ENCODE measurements at regions not wholly inside any gene's neighbourhood (a gene's known extent, or its start where the extent isn't known, plus 50 kb on each side); places are given as distances from the start of the nearest gene placed in this dataset.
"Not testable (repeated sequence)": the region's sequence is repeated elsewhere in the genome, so short reads cannot be mapped to it uniquely, and the experiment has no call there.

- no peak for DNase-seq (ENCODE audit: low read depth in 3 of 3, low spot score in 1 of 3)
Observed at GRCh38 chr9:26171691-26172090, 493.4 kb upstream of the TUSC1 start.

- no peak for DNase-seq (ENCODE audit: low read depth in 3 of 3, low spot score in 1 of 3)
Observed at GRCh38 chr9:26170190-26170589, 491.9 kb upstream of the TUSC1 start.

GRCh38 chr9:26169708-26170107 lies 491.5 kb upstream of the TUSC1 start:
- no peak for DNase-seq (ENCODE audit: low read depth in 3 of 3, low spot score in 1 of 3)

- no peak for DNase-seq (ENCODE audit: low read depth in 3 of 3, low spot score in 1 of 3)
Observed at GRCh38 chr9:26166537-26166936, 488.3 kb upstream of the TUSC1 start.

GRCh38 chr9:26165426-26165825 lies 487.2 kb upstream of the TUSC1 start:
- DNase-seq (ENCODE audit: low read depth in 3 of 3, low spot score in 1 of 3): no peak

- DNase-seq (ENCODE audit: low read depth in 3 of 3, low spot score in 1 of 3): no peak
Observed at GRCh38 chr9:26163931-26164330, 485.7 kb upstream of the TUSC1 start.

GRCh38 chr9:26159575-26160392 lies 481.5 kb upstream of the TUSC1 start:
- DNase-seq (ENCODE audit: low read depth in 3 of 3, low spot score in 1 of 3): no peak

- DNase-seq (ENCODE audit: low read depth in 3 of 3, low spot score in 1 of 3): no peak
Observed at GRCh38 chr9:26158631-26159150, 480.4 kb upstream of the TUSC1 start.

GRCh38 chr9:26157411-26157810 lies 479.2 kb upstream of the TUSC1 start:
- no peak for DNase-seq (ENCODE audit: low read depth in 3 of 3, low spot score in 1 of 3)

GRCh38 chr9:26152350-26152749 lies 474.1 kb upstream of the TUSC1 start:
- DNase-seq (ENCODE audit: low read depth in 3 of 3, low spot score in 1 of 3): no peak

- no peak for DNase-seq (ENCODE audit: low read depth in 3 of 3, low spot score in 1 of 3)
Observed at GRCh38 chr9:26148128-26148527, 469.9 kb upstream of the TUSC1 start.

GRCh38 chr9:26145938-26146337 lies 467.7 kb upstream of the TUSC1 start:
- DNase-seq (ENCODE audit: low read depth in 3 of 3, low spot score in 1 of 3): no peak

GRCh38 chr9:26142631-26143030 lies 464.4 kb upstream of the TUSC1 start:
- no peak for DNase-seq (ENCODE audit: low read depth in 3 of 3, low spot score in 1 of 3)

- DNase-seq (ENCODE audit: low read depth in 3 of 3, low spot score in 1 of 3): no peak
Observed at GRCh38 chr9:26142201-26142600, 464.0 kb upstream of the TUSC1 start.

- DNase-seq (ENCODE audit: low read depth in 3 of 3, low spot score in 1 of 3): no peak
Observed at GRCh38 chr9:26133537-26133936, 455.3 kb upstream of the TUSC1 start.

GRCh38 chr9:26132746-26133312 lies 454.6 kb upstream of the TUSC1 start:
- DNase-seq (ENCODE audit: low read depth in 3 of 3, low spot score in 1 of 3): no peak

GRCh38 chr9:26131886-26132285 lies 453.6 kb upstream of the TUSC1 start:
- DNase-seq (ENCODE audit: low read depth in 3 of 3, low spot score in 1 of 3): no peak

- no peak for DNase-seq (ENCODE audit: low read depth in 3 of 3, low spot score in 1 of 3)
Observed at GRCh38 chr9:26129217-26129616, 451.0 kb upstream of the TUSC1 start.

- no peak for DNase-seq (ENCODE audit: low read depth in 3 of 3, low spot score in 1 of 3)
Observed at GRCh38 chr9:26125693-26126092, 447.4 kb upstream of the TUSC1 start.

GRCh38 chr9:26116085-26116484 lies 437.8 kb upstream of the TUSC1 start:
- not testable (repeated sequence) for DNase-seq (ENCODE audit: low read depth in 3 of 3, low spot score in 1 of 3)

- no peak for DNase-seq (ENCODE audit: low read depth in 3 of 3, low spot score in 1 of 3)
Observed at GRCh38 chr9:26112724-26113123, 434.5 kb upstream of the TUSC1 start.

GRCh38 chr9:26086396-26086795 lies 408.2 kb upstream of the TUSC1 start:
- no peak for DNase-seq (ENCODE audit: low read depth in 3 of 3, low spot score in 1 of 3)

GRCh38 chr9:26081847-26082246 lies 403.6 kb upstream of the TUSC1 start:
- DNase-seq (ENCODE audit: low read depth in 3 of 3, low spot score in 1 of 3): no peak
